ENCODE measurements at regions not wholly inside any gene's neighbourhood (a gene's known extent, or its start where the extent isn't known, plus 50 kb on each side); places are given as distances from the start of the nearest gene placed in this dataset.
"Not testable (repeated sequence)": the region's sequence is repeated elsewhere in the genome, so short reads cannot be mapped to it uniquely, and the experiment has no call there.

DNA sequence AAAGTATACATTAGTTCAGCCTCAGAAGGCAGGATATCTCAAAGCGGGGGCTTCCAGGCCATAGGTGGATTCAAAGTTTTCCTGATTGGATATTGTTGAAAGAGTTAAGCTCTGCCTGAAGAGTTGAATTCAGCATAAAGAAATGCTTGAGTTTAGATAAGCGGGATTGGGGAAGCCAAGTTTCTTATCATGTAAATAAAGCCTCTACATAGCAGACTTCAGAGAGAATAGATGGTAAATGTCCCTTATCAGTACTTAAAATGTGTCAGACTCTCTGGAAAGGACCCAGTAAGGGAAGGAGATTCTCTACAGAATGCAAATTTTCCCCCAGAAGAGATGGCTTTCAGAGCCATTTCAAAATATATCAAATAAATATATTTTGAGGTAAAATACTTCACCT, 423.5 kb downstream of the SHISA9 start:
- no peak for DNase-seq (ENCODE audit: low spot score)
- peaks cover 22% of the 10 kb centered on the region for H3K9me3 Mint-ChIP-seq
- H3K27ac Mint-ChIP-seq: no peak overlapping the region
- no peak overlapping the region for H3K4me3 Mint-ChIP-seq
- no peaks in the 10 kb centered on the region for H3K27me3 Mint-ChIP-seq (ENCODE audit: low read depth)
- H3K36me3 Mint-ChIP-seq (ENCODE audit: low read depth): no peaks in the 10 kb centered on the region
- H3K4me1 Mint-ChIP-seq (ENCODE audit: low read depth): no peaks in the 10 kb centered on the region

DNA sequence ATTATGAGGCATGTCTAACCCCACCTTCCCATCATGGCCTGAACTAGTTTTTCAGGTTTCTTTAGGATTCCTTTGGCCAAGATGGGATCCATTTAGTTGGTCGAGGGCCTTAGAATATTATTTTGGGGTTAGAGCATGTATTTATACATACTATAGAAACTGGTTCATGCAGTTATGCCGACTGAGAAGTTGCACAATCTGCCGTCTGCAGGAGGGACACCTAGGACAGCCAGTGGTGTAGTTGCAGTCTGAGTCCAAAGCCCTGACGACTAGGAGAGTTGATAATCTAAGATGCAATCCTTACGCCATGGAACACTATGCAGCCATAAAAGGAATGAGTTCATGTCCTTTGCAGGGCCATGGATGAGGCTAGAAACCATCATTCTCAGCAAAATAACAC, 424.0 kb downstream of the SHISA9 start:
- no peak for DNase-seq (ENCODE audit: low spot score)
- peaks cover 24% of the 10 kb centered on the region for H3K9me3 Mint-ChIP-seq
- no peaks in the 10 kb centered on the region for H3K4me1 Mint-ChIP-seq (ENCODE audit: low read depth)
- H3K36me3 Mint-ChIP-seq (ENCODE audit: low read depth): no peaks in the 10 kb centered on the region
- H3K27me3 Mint-ChIP-seq (ENCODE audit: low read depth): no peaks in the 10 kb centered on the region
- H3K4me3 Mint-ChIP-seq: no peak overlapping the region
- H3K27ac Mint-ChIP-seq: no peak overlapping the region

DNA sequence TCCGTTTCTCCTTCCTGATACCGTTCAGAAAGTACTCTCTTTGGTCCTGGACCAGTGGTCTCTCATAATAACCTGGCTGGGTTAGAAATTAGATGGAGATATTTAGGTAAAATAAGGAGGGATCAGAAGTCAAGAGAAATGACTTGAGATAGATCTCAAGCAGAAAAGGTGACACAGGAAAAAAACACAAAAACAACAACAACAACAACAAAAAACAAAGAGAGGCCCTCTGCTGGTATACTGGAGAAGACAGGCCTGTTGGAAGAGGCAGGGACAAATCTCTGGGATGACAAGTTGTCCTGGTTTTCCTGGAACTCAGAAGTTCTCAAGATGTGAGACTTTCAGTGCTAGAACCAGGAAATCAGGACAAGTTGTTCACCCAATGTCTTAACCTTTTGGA, 430.5 kb downstream of the SHISA9 start:
- H3K27me3 Mint-ChIP-seq (ENCODE audit: low read depth): no peaks in the 10 kb centered on the region
- DNase-seq (ENCODE audit: low spot score): no peak
- peaks cover 24% of the 10 kb centered on the region for H3K9me3 Mint-ChIP-seq
- no peak overlapping the region for H3K27ac Mint-ChIP-seq
- H3K4me1 Mint-ChIP-seq (ENCODE audit: low read depth): no peaks in the 10 kb centered on the region
- no peaks in the 10 kb centered on the region for H3K36me3 Mint-ChIP-seq (ENCODE audit: low read depth)
- no peak overlapping the region for H3K4me3 Mint-ChIP-seq

DNA sequence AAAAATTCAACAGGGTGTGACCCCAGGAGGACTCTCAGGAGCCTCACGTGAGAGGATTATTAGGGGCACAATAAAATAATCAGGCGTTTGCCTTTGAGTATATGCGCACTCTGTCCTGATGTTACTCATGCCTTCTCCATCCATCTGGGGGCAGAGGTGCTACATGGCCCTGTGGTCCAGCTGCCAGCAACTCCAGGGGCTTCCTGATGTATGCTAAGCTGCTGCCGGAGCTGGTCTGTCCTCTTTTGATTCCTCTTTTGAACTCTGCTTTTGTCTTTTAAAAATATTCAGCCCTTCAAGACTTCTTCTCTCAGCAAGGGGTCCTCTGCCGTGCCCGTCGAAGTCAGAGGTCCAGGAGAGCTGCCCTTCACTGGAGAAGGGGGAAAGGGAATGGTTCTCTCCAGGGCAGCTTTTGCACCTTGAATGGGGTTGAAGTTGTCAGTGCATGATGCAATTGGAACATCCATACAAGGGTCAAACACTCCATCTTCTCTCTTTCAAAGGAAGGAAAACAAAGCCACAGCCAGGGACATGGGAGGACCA, 431.4 kb downstream of the SHISA9 start:
- no peak for DNase-seq (ENCODE audit: low spot score)

DNA sequence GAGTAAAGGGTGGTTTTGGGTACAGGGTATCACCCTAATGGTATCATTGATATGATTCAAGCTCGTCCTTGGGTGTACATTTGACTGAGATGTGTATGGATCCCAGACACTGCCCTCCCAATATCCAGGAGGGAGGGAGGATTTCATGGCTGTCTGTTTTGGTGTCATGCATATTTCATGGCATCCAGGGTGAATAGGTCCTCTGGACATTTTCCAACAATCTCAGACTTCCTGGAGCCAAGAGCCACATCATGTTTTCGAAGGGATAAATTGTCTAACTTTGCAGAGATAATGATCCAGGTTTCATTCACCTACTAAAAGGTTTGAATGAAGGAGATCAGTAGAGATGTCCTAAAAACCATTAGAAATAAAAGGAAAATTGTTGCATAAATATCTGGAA, 431.9 kb downstream of the SHISA9 start:
- peaks cover 23% of the 10 kb centered on the region for H3K9me3 Mint-ChIP-seq
- H3K27ac Mint-ChIP-seq: no peak overlapping the region
- H3K4me3 Mint-ChIP-seq: no peak overlapping the region
- no peak for DNase-seq (ENCODE audit: low spot score)
- no peaks in the 10 kb centered on the region for H3K27me3 Mint-ChIP-seq (ENCODE audit: low read depth)
- H3K36me3 Mint-ChIP-seq (ENCODE audit: low read depth): no peaks in the 10 kb centered on the region
- H3K4me1 Mint-ChIP-seq (ENCODE audit: low read depth): no peaks in the 10 kb centered on the region

More for the DNA sequence above, 431.4 kb downstream of the SHISA9 start:
- Mint-ChIP-seq H3K36me3 (ENCODE audit: low read depth) (no peaks in the 10 kb centered on the region), H3K4me3 (no peak overlapping the region), H3K4me1 (ENCODE audit: low read depth) (no peaks in the 10 kb centered on the region), H3K9me3 (peaks cover 23% of the 10 kb centered on the region), H3K27ac (no peak overlapping the region), H3K27me3 (ENCODE audit: low read depth) (no peaks in the 10 kb centered on the region)

DNA sequence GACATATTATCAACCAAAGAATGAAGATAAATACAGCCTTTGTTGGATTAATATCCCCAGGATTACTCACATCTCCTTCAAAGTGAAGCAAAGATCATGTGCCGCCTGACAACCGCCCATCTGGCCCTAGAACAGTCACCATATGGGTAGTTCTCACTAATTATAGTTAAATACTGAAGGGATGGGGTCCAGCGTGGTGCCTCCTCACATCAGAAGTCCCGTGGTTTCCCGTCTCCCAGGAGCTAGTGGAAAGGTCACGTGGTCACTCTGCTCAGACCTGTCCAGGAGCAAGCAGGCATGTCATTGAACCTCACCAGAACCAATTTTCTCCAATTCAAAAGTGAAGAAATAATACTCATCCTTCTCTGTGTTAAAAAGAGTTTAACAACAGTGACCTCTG, 434.5 kb downstream of the SHISA9 start:
- Mint-ChIP-seq H3K27me3 (ENCODE audit: low read depth) (no peaks in the 10 kb centered on the region), H3K9me3 (peaks cover 11% of the 10 kb centered on the region), H3K27ac (no peak overlapping the region), H3K36me3 (ENCODE audit: low read depth) (no peaks in the 10 kb centered on the region), H3K4me3 (no peak overlapping the region), H3K4me1 (ENCODE audit: low read depth) (no peaks in the 10 kb centered on the region)
- no peak for DNase-seq (ENCODE audit: low spot score)

DNA sequence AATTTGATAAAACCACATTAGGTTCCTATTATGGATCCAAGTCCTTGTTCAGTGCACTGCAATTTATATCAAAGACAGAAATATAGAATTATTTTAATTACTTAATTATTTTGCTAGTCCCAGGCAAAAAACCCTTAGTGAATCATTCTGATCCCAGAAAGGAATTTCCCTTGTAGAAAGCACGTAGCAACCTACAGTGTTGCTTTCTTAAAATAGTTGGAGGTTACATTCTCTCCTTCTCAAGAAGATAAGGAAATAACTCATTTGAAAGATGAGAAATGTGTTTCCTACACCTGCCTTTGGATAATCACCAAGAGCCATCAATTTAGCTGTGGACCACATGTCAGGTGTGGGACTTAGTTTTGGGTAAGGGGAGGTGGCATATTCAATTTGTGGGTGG, 434.9 kb downstream of the SHISA9 start:
- Mint-ChIP-seq H3K4me3 (no peak overlapping the region), H3K27me3 (ENCODE audit: low read depth) (no peaks in the 10 kb centered on the region)
- DNase-seq (ENCODE audit: low spot score): no peak

DNA sequence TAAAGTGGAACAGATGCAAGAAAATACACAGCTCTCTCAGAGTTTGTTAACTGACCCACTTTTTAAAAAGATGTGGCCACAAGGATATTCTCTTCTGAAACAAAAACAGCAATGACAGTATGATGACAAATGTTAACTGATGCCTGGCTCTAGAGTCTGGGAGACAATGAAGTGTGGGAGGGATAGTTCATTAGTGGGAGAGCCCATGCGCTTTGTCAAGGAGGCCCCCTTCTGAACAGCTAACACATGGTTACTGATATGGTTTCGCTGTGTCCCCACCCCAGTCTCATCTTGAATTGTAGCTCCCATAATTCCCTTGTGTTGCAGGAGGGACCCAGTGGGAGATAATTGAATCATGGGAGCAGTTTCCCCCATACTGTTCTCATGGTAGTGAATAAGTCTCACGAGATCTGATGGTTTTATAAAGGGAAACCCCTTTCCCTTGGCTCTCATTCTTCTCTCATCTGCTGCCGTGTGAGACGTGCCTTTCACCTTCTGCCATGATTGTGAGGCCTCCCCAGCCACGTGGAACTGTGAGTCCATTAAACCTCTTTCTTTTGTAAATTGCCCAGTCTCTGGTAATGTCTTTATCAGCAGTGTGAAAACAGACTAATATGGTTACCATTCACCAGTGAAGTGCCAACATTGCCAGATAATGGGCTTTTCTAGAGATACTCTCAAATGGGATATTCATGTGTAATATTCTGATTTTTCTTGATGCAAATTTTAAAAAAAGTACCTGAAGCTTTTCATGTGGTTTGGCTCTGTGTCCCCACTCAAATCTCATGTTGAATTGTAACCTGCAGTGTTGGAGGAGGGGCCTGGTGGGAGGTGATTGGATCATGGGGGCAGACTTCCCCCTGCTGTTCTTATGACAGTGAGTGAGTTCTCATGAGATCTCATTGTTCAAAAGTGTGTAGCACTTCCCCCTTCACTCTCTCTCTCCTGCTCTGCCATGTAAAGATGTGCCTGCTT, 435.8 kb downstream of the SHISA9 start:
- not testable (repeated sequence) for H3K9me3 Mint-ChIP-seq; H3K36me3 Mint-ChIP-seq (ENCODE audit: low read depth); DNase-seq (ENCODE audit: low spot score); H3K4me1 Mint-ChIP-seq (ENCODE audit: low read depth); H3K27me3 Mint-ChIP-seq (ENCODE audit: low read depth); H3K4me3 Mint-ChIP-seq; H3K27ac Mint-ChIP-seq

More for the DNA sequence above, 434.9 kb downstream of the SHISA9 start:
- Mint-ChIP-seq H3K27ac (no peak overlapping the region), H3K4me1 (ENCODE audit: low read depth) (no peaks in the 10 kb centered on the region), H3K9me3 (peaks cover 11% of the 10 kb centered on the region), H3K36me3 (ENCODE audit: low read depth) (no peaks in the 10 kb centered on the region)

DNA sequence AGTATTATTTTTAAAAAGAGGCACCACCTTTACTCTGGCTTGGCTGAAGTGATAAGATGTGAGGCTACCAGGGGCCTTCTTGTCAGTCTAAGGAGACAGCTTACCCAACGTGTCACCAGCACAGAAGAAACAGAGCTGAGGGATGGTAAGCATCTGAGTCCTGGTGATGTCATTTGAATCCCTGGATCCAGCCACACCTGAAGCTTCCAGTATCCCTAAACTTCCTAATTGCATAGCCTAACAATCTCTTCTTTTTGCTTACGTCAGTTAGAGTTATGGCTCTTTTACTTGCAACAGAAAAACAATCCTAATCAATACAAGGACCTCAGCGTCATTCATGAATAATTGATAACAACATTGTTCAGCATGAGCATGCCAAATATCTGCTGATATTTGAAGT, 436.6 kb downstream of the SHISA9 start:
- Mint-ChIP-seq H3K36me3 (ENCODE audit: low read depth) (no peaks in the 10 kb centered on the region), H3K27me3 (ENCODE audit: low read depth) (no peaks in the 10 kb centered on the region), H3K4me3 (no peak overlapping the region), H3K9me3 (peaks cover 5% of the 10 kb centered on the region), H3K27ac (no peak overlapping the region), H3K4me1 (ENCODE audit: low read depth) (no peaks in the 10 kb centered on the region)
- DNase-seq (ENCODE audit: low spot score): no peak

DNA sequence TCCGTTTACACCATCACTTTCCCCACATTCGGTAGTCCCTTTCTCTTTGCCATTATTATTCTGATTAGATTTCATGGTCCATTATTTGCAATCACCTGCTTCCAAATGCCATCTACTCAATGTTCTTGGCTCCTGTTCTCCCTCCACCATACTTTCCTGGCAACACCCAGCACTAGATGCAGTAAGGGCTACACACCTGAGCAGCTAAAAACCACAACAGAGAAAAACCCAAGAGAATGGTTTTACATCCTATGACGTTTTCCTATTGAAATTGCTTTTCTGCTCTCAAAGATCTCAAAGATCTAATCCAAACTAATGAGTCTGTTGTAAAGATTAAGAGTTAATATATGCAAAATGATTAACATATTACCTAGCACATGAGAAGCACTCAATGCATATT, 441.3 kb downstream of the SHISA9 start:
- Mint-ChIP-seq H3K4me3 (no peak overlapping the region), H3K9me3 (peaks cover 3% of the 10 kb centered on the region), H3K36me3 (ENCODE audit: low read depth) (no peaks in the 10 kb centered on the region), H3K4me1 (ENCODE audit: low read depth) (no peaks in the 10 kb centered on the region), H3K27me3 (ENCODE audit: low read depth) (no peaks in the 10 kb centered on the region), H3K27ac (no peak overlapping the region)
- DNase-seq (ENCODE audit: low spot score): no peak

DNA sequence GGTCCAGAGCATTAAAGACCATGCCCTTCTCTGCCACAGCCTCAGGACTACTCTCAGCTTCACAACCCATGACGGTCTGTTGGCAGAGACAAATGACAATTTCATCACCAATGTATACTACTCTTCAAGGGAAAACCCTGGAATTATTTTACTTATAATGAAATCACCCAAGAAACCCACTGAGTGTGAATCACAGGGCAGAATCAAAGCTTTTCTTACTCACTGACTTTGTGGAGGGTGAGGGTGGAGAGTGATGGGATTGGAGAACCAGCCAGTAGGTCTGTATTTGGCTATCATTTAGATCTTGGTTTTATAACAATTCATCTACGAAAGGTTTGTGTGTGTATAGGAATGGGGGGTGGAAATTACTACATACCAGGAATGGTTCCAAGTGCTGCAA, 442.6 kb downstream of the SHISA9 start:
- no peaks in the 10 kb centered on the region for H3K27me3 Mint-ChIP-seq (ENCODE audit: low read depth)
- no peak overlapping the region for H3K4me3 Mint-ChIP-seq
- H3K4me1 Mint-ChIP-seq (ENCODE audit: low read depth): no peaks in the 10 kb centered on the region
- DNase-seq (ENCODE audit: low spot score): no peak
- H3K36me3 Mint-ChIP-seq (ENCODE audit: low read depth): no peaks in the 10 kb centered on the region
- H3K9me3 Mint-ChIP-seq: peaks cover 8% of the 10 kb centered on the region
- no peak overlapping the region for H3K27ac Mint-ChIP-seq

DNA sequence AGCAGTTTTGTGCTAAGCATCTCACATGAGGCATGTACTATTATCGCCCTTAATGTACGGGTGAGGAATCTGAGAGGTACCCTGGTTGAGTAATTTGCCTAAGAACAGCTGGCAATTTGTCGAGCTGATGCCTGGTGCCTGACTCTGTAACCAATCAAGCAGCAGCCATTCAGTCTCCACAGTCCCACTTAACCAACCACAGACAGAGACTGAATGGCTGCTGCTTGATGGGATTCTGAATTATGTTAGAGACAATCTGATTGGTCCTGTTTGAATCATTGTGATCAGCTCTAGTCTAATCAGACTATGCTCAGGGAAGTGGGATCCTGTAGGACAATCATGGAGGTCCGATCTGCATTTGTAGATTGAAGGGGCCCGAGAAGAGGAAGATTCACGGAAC, 447.0 kb downstream of the SHISA9 start:
- H3K4me1 Mint-ChIP-seq (ENCODE audit: low read depth): no peaks in the 10 kb centered on the region
- H3K36me3 Mint-ChIP-seq (ENCODE audit: low read depth): no peaks in the 10 kb centered on the region
- H3K27me3 Mint-ChIP-seq (ENCODE audit: low read depth): no peaks in the 10 kb centered on the region
- no peak overlapping the region for H3K27ac Mint-ChIP-seq
- no peak for DNase-seq (ENCODE audit: low spot score)
- H3K4me3 Mint-ChIP-seq: no peak overlapping the region
- H3K9me3 Mint-ChIP-seq: peaks cover 11% of the 10 kb centered on the region

DNA sequence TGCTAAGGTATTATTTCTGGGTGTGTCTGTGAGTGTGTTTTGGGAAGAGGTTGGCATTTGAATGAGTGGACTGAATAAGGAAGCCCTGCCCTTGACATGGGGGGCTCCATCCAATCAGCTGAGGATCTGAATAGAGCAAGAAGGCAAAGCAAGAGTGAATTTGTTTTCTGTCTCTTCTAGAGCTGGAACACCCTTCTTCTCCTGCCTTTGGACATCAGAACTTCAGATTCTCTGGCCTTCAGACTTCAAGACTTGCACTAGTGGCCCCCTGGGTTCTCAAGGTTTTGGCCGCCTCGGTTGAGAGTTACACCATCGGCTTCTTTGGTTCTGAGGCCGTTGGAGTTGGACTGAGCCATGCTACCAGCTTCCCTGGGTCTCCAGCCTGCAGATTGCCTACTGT, 448.6 kb downstream of the SHISA9 start:
- H3K9me3 Mint-ChIP-seq: peaks cover 16% of the 10 kb centered on the region
- no peak overlapping the region for H3K27ac Mint-ChIP-seq
- no peaks in the 10 kb centered on the region for H3K4me1 Mint-ChIP-seq (ENCODE audit: low read depth)
- DNase-seq (ENCODE audit: low spot score): no peak
- H3K4me3 Mint-ChIP-seq: no peak overlapping the region
- no peaks in the 10 kb centered on the region for H3K36me3 Mint-ChIP-seq (ENCODE audit: low read depth)
- H3K27me3 Mint-ChIP-seq (ENCODE audit: low read depth): no peaks in the 10 kb centered on the region

DNA sequence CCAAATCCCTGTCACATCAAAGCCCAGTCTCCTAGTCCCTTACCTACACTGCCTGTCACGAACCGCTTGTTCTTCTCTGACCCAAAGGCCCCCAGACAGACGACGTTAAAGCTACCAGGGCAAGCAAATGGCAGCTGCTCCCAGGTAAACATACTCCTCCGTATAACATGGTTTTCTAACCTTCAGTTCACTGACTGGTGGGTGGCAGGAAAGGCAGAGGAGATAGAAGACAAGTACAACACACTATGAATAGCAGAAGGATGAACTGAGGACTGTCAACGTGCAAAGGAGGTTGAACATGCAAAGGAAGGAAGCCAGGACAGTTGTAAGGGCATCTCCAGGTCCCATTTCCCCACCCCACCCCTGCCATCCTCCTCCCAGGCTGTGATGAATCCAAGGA, 449.8 kb downstream of the SHISA9 start:
- no peaks in the 10 kb centered on the region for H3K4me1 Mint-ChIP-seq (ENCODE audit: low read depth)
- H3K27me3 Mint-ChIP-seq (ENCODE audit: low read depth): no peaks in the 10 kb centered on the region
- H3K4me3 Mint-ChIP-seq: no peak overlapping the region
- no peak for DNase-seq (ENCODE audit: low spot score)
- no peaks in the 10 kb centered on the region for H3K36me3 Mint-ChIP-seq (ENCODE audit: low read depth)
- H3K9me3 Mint-ChIP-seq: peaks cover 13% of the 10 kb centered on the region
- H3K27ac Mint-ChIP-seq: no peak overlapping the region

Measured in T-helper 2 cell treated with Interferon-gamma antibody and Interleukin-4, amounts not matched to agents 5 μg/mL and 100 μg/mL, for 36 hours (primary cell).